SH-SY5Y (cell line): ENCODE measurements at regions not wholly inside any gene's neighbourhood (a gene's known extent, or its start where the extent isn't known, plus 50 kb on each side); places are given as distances from the start of the nearest gene placed in this dataset.

Experiments
- GATA2 ChIP-seq: IDR thresholded peaks from 2 replicates; pipeline ENCODE4 v1.6.1; 2011; ENCODE audit warnings: mild to moderate bottlenecking, low read depth, low read length
- GATA3 ChIP-seq: IDR thresholded peaks from 2 replicates; pipeline ENCODE4 v1.6.1; 2011; ENCODE audit warnings: low read depth, mild to moderate bottlenecking, low read length, moderate library complexity

GRCh38 chr14:97106609-97107008 lies 309.4 kb downstream of the VRK1 start:
- TF ChIP-seq GATA3 (no peak), GATA2 (no peak)
